ENCODE measurements at regions not wholly inside any gene's neighbourhood (a gene's known extent, or its start where the extent isn't known, plus 50 kb on each side); places are given as distances from the start of the nearest gene placed in this dataset.

DNA sequence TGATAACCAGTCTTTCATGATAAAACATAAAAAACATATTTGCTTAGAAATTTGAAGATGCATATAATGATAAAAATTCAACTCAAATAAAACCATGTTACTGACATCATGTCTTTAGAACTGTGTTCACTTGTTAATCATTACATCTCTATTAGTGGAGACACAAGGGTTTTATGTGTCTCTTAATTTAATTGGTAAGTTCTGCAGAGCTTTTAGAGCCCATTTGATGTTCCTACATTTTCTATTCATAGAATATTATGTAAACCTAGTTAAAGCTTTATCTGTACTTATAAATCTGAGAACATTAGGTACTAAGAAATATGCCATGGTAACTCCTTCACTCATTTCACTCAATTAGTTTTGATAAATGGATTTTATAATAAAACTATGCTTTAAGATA, 285.4 kb downstream of the SLCO4C1 start:
- H3K36me3 ChIP-seq (ENCODE audit: control insufficient read depth, insufficient read depth, low read length): no peaks in the 10 kb centered on the region
- POLR2A ChIA-PET: no interaction called here
- ATAC-seq: no peak
- no peak overlapping the region for H3K4me3 ChIP-seq (ENCODE audit: low read depth in 2 of 2, low read length in 2 of 2)
- H3K4me1 ChIP-seq (ENCODE audit: control insufficient read depth, insufficient read depth, low read length): no peaks in the 10 kb centered on the region
- intact Hi-C loops (cut with micrococcal nuclease; ENCODE audit: unreplicated experiment) (no loop called here), in situ Hi-C loops (cut with HindIII; ENCODE audit: low pct_unique_long_range_greater_than_20kb, low sequenced_read_pairs) (no loop called here)
- no peaks in the 10 kb centered on the region for H3K27me3 ChIP-seq (ENCODE audit: control insufficient read depth, insufficient read depth, low read length)
- H3K9me3 ChIP-seq (ENCODE audit: control insufficient read depth, insufficient read depth, low read depth, low read length): no peaks in the 10 kb centered on the region
- no peak for DNase-seq (ENCODE audit: low read depth, low spot score)
- TF ChIP-seq, protein P1, sequence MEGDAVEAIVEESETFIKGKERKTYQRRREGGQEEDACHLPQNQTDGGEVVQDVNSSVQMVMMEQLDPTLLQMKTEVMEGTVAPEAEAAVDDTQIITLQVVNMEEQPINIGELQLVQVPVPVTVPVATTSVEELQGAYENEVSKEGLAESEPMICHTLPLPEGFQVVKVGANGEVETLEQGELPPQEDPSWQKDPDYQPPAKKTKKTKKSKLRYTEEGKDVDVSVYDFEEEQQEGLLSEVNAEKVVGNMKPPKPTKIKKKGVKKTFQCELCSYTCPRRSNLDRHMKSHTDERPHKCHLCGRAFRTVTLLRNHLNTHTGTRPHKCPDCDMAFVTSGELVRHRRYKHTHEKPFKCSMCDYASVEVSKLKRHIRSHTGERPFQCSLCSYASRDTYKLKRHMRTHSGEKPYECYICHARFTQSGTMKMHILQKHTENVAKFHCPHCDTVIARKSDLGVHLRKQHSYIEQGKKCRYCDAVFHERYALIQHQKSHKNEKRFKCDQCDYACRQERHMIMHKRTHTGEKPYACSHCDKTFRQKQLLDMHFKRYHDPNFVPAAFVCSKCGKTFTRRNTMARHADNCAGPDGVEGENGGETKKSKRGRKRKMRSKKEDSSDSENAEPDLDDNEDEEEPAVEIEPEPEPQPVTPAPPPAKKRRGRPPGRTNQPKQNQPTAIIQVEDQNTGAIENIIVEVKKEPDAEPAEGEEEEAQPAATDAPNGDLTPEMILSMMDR (IDR thresholded peaks at IDR 0.05): no peak
- TF ChIP-seq TCF7L2 (IDR thresholded peaks at IDR 0.05; ENCODE audit: low read depth, low read length): no peak
- no peak for TF ChIP-seq SIN3A (IDR thresholded peaks at IDR 0.05; ENCODE audit: borderline replicate concordance, insufficient read depth, low read depth, low read length)
- TF ChIP-seq, protein P2, sequence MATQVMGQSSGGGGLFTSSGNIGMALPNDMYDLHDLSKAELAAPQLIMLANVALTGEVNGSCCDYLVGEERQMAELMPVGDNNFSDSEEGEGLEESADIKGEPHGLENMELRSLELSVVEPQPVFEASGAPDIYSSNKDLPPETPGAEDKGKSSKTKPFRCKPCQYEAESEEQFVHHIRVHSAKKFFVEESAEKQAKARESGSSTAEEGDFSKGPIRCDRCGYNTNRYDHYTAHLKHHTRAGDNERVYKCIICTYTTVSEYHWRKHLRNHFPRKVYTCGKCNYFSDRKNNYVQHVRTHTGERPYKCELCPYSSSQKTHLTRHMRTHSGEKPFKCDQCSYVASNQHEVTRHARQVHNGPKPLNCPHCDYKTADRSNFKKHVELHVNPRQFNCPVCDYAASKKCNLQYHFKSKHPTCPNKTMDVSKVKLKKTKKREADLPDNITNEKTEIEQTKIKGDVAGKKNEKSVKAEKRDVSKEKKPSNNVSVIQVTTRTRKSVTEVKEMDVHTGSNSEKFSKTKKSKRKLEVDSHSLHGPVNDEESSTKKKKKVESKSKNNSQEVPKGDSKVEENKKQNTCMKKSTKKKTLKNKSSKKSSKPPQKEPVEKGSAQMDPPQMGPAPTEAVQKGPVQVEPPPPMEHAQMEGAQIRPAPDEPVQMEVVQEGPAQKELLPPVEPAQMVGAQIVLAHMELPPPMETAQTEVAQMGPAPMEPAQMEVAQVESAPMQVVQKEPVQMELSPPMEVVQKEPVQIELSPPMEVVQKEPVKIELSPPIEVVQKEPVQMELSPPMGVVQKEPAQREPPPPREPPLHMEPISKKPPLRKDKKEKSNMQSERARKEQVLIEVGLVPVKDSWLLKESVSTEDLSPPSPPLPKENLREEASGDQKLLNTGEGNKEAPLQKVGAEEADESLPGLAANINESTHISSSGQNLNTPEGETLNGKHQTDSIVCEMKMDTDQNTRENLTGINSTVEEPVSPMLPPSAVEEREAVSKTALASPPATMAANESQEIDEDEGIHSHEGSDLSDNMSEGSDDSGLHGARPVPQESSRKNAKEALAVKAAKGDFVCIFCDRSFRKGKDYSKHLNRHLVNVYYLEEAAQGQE (IDR thresholded peaks at IDR 0.05; ENCODE audit: insufficient read depth in 1 of 2, low read depth in 2 of 2, low read length in 1 of 2): no peak
- TF ChIP-seq POLR2AphosphoS5 (IDR thresholded peaks at IDR 0.05; ENCODE audit: low read depth, low read length): no peak
- CTCF ChIA-PET: no interaction called here
- H3K27ac ChIP-seq (ENCODE audit: low read length): no peak overlapping the region
- BruUV-seq (replicated peaks): no TSS peak

DNA sequence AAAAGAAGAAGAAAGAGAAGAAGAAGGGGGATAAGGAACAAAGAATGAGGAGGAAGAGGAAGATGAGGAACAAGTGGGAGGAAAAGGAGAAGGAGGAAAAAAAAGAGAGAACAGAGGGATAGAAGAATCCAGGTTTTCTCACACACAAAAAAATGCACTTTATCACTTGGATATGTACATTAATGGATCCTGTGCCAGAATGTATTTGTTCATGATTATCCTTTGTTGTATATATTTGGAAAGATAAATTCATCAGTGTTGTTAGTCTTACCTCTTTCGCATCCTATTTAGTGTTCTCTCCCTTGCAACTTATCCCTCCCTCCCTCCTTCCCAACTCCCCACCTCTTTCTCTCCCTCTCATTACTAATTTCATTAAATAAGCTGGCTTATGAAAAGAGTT, 298.8 kb downstream of the SLCO4C1 start:
- no peak for TF ChIP-seq TCF7L2 (IDR thresholded peaks at IDR 0.05; ENCODE audit: low read depth, low read length)
- in situ Hi-C loops (cut with HindIII; ENCODE audit: low pct_unique_long_range_greater_than_20kb, low sequenced_read_pairs) (no loop called here), intact Hi-C loops (cut with micrococcal nuclease; ENCODE audit: unreplicated experiment) (no loop called here)
- ChIA-PET CTCF (no interaction called here), POLR2A (no interaction called here)
- Histone ChIP-seq H3K9me3 (ENCODE audit: control insufficient read depth, insufficient read depth, low read depth, low read length) (0 out of 2 replicates have a peak, but pooled peaks cover 2% of the 10 kb centered on the region), H3K27ac (ENCODE audit: low read length) (no peak overlapping the region), H3K4me1 (ENCODE audit: control insufficient read depth, insufficient read depth, low read length) (no peaks in the 10 kb centered on the region), H3K36me3 (ENCODE audit: control insufficient read depth, insufficient read depth, low read length) (no peaks in the 10 kb centered on the region), H3K27me3 (ENCODE audit: control insufficient read depth, insufficient read depth, low read length) (no peaks in the 10 kb centered on the region), H3K4me3 (ENCODE audit: low read depth in 2 of 2, low read length in 2 of 2) (no peak overlapping the region)
- no TSS peak for BruUV-seq (replicated peaks)
- DNase-seq (ENCODE audit: low read depth, low spot score): no peak
- no peak for ATAC-seq

DNA sequence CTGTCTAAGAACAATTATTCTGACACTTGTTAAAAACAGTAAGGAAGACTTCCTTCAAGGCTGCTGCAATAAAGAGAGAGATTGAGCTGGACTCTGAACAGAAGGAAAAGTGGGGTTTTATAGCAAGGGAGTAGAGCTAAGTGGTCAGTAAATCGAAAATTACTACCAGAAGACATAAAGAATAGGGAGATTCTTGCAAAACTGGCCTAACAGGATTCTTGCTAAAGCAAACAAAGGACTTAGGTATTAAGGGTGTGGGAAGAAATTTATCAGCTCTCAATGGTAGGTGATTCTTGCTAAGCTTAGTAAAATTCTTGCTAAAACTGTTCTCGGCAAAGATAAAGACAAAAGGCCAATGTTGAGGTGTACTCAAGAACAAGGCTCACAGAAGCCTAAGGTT, 300.5 kb downstream of the SLCO4C1 start:
- no peaks in the 10 kb centered on the region for H3K9me3 ChIP-seq (ENCODE audit: control insufficient read depth, insufficient read depth, low read depth, low read length)
- no peak overlapping the region for H3K27ac ChIP-seq (ENCODE audit: low read length)
- no peaks in the 10 kb centered on the region for H3K27me3 ChIP-seq (ENCODE audit: control insufficient read depth, insufficient read depth, low read length)
- BruUV-seq (replicated peaks): no TSS peak
- intact Hi-C loops (cut with micrococcal nuclease; ENCODE audit: unreplicated experiment): no loop called here
- TF ChIP-seq SIN3A (IDR thresholded peaks at IDR 0.05; ENCODE audit: borderline replicate concordance, insufficient read depth, low read depth, low read length) (no peak), POLR2AphosphoS5 (IDR thresholded peaks at IDR 0.05; ENCODE audit: low read depth, low read length) (no peak), TCF7L2 (IDR thresholded peaks at IDR 0.05; ENCODE audit: low read depth, low read length) (no peak)
- TF ChIP-seq, protein P1 (IDR thresholded peaks at IDR 0.05): no peak
- TF ChIP-seq, protein P2 (IDR thresholded peaks at IDR 0.05; ENCODE audit: insufficient read depth in 1 of 2, low read depth in 2 of 2, low read length in 1 of 2): no peak
- in situ Hi-C loops (cut with HindIII; ENCODE audit: low pct_unique_long_range_greater_than_20kb, low sequenced_read_pairs): no loop called here
- POLR2A ChIA-PET: no interaction called here
- DNase-seq (ENCODE audit: low read depth, low spot score) (no peak), ATAC-seq (no peak)
- CTCF ChIA-PET: no interaction called here
- no peaks in the 10 kb centered on the region for H3K36me3 ChIP-seq (ENCODE audit: control insufficient read depth, insufficient read depth, low read length)
- no peak overlapping the region for H3K4me3 ChIP-seq (ENCODE audit: low read depth in 2 of 2, low read length in 2 of 2)
- no peaks in the 10 kb centered on the region for H3K4me1 ChIP-seq (ENCODE audit: control insufficient read depth, insufficient read depth, low read length)
